Ishikawa (cell line): ENCODE measurements at regions not wholly inside any gene's neighbourhood (a gene's known extent, or its start where the extent isn't known, plus 50 kb on each side); places are given as distances from the start of the nearest gene placed in this dataset.

Source experiments
- CEBPB ChIP-seq: IDR thresholded peaks from 2 replicates; pipeline ENCODE4 v1.6.1; 2012
- CREB1 ChIP-seq: IDR thresholded peaks from 2 replicates; pipeline ENCODE4 v1.6.1; 2012; ENCODE audit warnings: low read depth
- EGR1 ChIP-seq: IDR thresholded peaks from 2 replicates; pipeline ENCODE4 v1.6.1; 2012
- EP300 ChIP-seq: IDR thresholded peaks from 2 replicates; pipeline ENCODE4 v1.6.1; 2012; ENCODE audit warnings: borderline replicate concordance
- FOXM1 ChIP-seq: IDR thresholded peaks from 2 replicates; pipeline ENCODE4 v1.6.1; 2012; ENCODE audit warnings: low read depth, borderline replicate concordance
- MAX ChIP-seq: IDR thresholded peaks from 2 replicates; pipeline ENCODE4 v1.6.1; 2012
- NFIC ChIP-seq: IDR thresholded peaks from 2 replicates; pipeline ENCODE4 v1.6.1; 2012
- RAD21 ChIP-seq: IDR thresholded peaks from 2 replicates; pipeline ENCODE4 v1.6.1; 2012; ENCODE audit warnings: low read depth
- REST ChIP-seq: IDR thresholded peaks from 2 replicates; pipeline ENCODE4 v1.6.1; 2012; ENCODE audit warnings: low read depth, mild to moderate bottlenecking
- TAF1 ChIP-seq: IDR thresholded peaks from 2 replicates; pipeline ENCODE4 v1.6.1; 2012; ENCODE audit warnings: low read depth, mild to moderate bottlenecking
- TCF12 ChIP-seq: IDR thresholded peaks from 2 replicates; pipeline ENCODE4 v1.6.1; 2012; ENCODE audit warnings: low read depth
- TEAD4 ChIP-seq: IDR thresholded peaks from 2 replicates; pipeline ENCODE4 v1.6.1; 2012
- USF1 ChIP-seq: IDR thresholded peaks from 2 replicates; pipeline ENCODE4 v1.6.1; 2012
- YY1 ChIP-seq: IDR thresholded peaks from 2 replicates; pipeline ENCODE4 v1.6.1; 2012; ENCODE audit warnings: low read depth
- ZBTB7A ChIP-seq: IDR thresholded peaks from 2 replicates; pipeline ENCODE4 v1.6.1; 2012; ENCODE audit warnings: low read depth

- TF ChIP-seq TEAD4: no peak
- TF ChIP-seq NFIC: 0 out of 2 replicates have a peak, but pooled peaks have one; percentile 37
These were observed 289.0 kb downstream of the ALG10 start for GRCh38 chr12:34311337-34311736.

GRCh38 chr12:34327671-34328070 is 305.4 kb downstream of the ALG10 start:
- TF ChIP-seq USF1 (no peak), CEBPB (no peak), TEAD4 (no peak), RAD21 (no peak), EP300 (no peak), FOXM1 (no peak), YY1 (no peak), CREB1 (no peak), NFIC (no peak), MAX (no peak), ZBTB7A (no peak), TAF1 (no peak), TCF12 (no peak), EGR1 (no peak), REST (no peak)

GRCh38 chr12:34333337-34333736 is 311.0 kb downstream of the ALG10 start:
- TF ChIP-seq USF1 (no peak), NFIC (no peak), TCF12 (no peak), CEBPB (no peak), TEAD4 (no peak), FOXM1 (no peak), CREB1 (no peak), REST (no peak), ZBTB7A (no peak), EP300 (no peak), EGR1 (no peak), TAF1 (no peak)

GRCh38 chr12:34334538-34334937 is 312.2 kb downstream of the ALG10 start:
- no peak for TF ChIP-seq REST
- TF ChIP-seq EP300: no peak
- TF ChIP-seq ZBTB7A: no peak
- no peak for TF ChIP-seq USF1
- no peak for TF ChIP-seq YY1
- TF ChIP-seq RAD21: no peak
- no peak for TF ChIP-seq EGR1
- TF ChIP-seq MAX: no peak
- TF ChIP-seq TEAD4: no peak
- TF ChIP-seq TAF1: no peak
- no peak for TF ChIP-seq CEBPB
- TF ChIP-seq NFIC: no peak
- no peak for TF ChIP-seq FOXM1
- TF ChIP-seq CREB1: no peak
- no peak for TF ChIP-seq TCF12
